Smooth muscle cell (in vitro differentiated cells): ENCODE measurements at regions not wholly inside any gene's neighbourhood (a gene's known extent, or its start where the extent isn't known, plus 50 kb on each side); places are given as distances from the start of the nearest gene placed in this dataset.

ENCODE experiments used
- DNase-seq: peaks from one replicate; lab custom pipeline; 2025; ENCODE audit not compliant: unreplicated experiment; lab: John Stamatoyannopoulos, UW
- H2AFZ ChIP-seq: fragments of 200-600 bp; sonication (generic); 2 replicates; pipeline ENCODE4 v1.6.0; 2016; ENCODE audit warnings: antibody characterized with exemption, low read depth, mild to moderate bottlenecking
- H3F3A ChIP-seq: fragments of 200-600 bp; sonication (generic); 2 replicates; pipeline ENCODE4 v1.6.0; 2017; ENCODE audit warnings: antibody characterized with exemption, low read depth
- H3K27ac ChIP-seq: fragments of 200-600 bp; sonication (generic); 2 replicates; pipeline ENCODE4 v1.5.1; 2016; ENCODE audit warnings: low read depth, mild to moderate bottlenecking
- H3K27me3 ChIP-seq: fragments of 200-600 bp; sonication (generic); 2 replicates; pipeline ENCODE4 v1.6.1; 2016; ENCODE audit warnings: low read depth, mild to moderate bottlenecking
- H3K36me3 ChIP-seq: fragments of 200-600 bp; sonication (generic); 2 replicates; pipeline ENCODE4 v1.5.1; 2016; ENCODE audit warnings: low read depth
- H3K4me1 ChIP-seq: fragments of 200-600 bp; sonication (generic); 2 replicates; pipeline ENCODE4 v1.5.1; 2016; ENCODE audit warnings: low read depth
- H3K4me2 ChIP-seq: fragments of 200-600 bp; sonication (generic); 2 replicates; pipeline ENCODE4 v1.6.0; 2016; ENCODE audit warnings: mild to moderate bottlenecking
- H3K4me3 ChIP-seq: fragments of 200-600 bp; sonication (generic); 2 replicates; pipeline ENCODE4 v1.5.1; 2016; ENCODE audit warnings: mild to moderate bottlenecking
- H3K79me2 ChIP-seq: fragments of 200-600 bp; sonication (generic); 2 replicates; pipeline ENCODE4 v1.6.0; 2016; ENCODE audit warnings: low read depth, mild to moderate bottlenecking
- H3K9ac ChIP-seq: fragments of 200-600 bp; sonication (generic); 2 replicates; pipeline ENCODE4 v1.6.0; 2016; ENCODE audit warnings: low read depth
- H3K9me3 ChIP-seq: fragments of 200-600 bp; sonication (generic); replicated peaks from 2 replicates; pipeline ENCODE4 v1.5.1; 2016; ENCODE audit warnings: low read depth
- H4K20me1 ChIP-seq: fragments of 200-600 bp; sonication (generic); 2 replicates; pipeline ENCODE4 v1.6.0; 2016; ENCODE audit warnings: low read depth
- CTCF ChIP-seq: fragments of 200-600 bp; sonication (generic); IDR thresholded peaks from 2 replicates; pipeline ENCODE4 v1.5.1; 2017; ENCODE audit warnings: borderline replicate concordance, mild to moderate bottlenecking, antibody characterized with exemption; ENCODE audit not compliant: insufficient read depth, poor library complexity, severe bottlenecking
- WGBS: methylation state at CpG from one replicate; pipeline ENCODE4 v1.1.7; 2016; ENCODE audit warnings: low lambda C conversion rate; 5-methylcytosine and 5-hydroxymethylcytosine counted together

GRCh38 chr7:32150589-32150988 lies 80.4 kb upstream of the PDE1C start:
- DNase-seq: no peak
- no peak overlapping the region for H3K4me3 ChIP-seq
- no peaks in the 10 kb centered on the region for H3K4me1 ChIP-seq
- no peaks in the 10 kb centered on the region for H3K9me3 ChIP-seq
- 70% methylated on average over 2 of the region's 2 CpGs for WGBS
- no peaks in the 10 kb centered on the region for H3K27me3 ChIP-seq
- H3F3A ChIP-seq: no peaks in the 10 kb centered on the region
- no peak overlapping the region for H3K9ac ChIP-seq
- no peak overlapping the region for H2AFZ ChIP-seq
- H3K36me3 ChIP-seq: no peaks in the 10 kb centered on the region
- TF ChIP-seq CTCF: no peak
- no peak overlapping the region for H3K4me2 ChIP-seq
- no peaks in the 10 kb centered on the region for H3K79me2 ChIP-seq
- no peak overlapping the region for H3K27ac ChIP-seq
- no peaks in the 10 kb centered on the region for H4K20me1 ChIP-seq

GRCh38 chr7:32150039-32150438 lies 79.8 kb upstream of the PDE1C start:
- H3F3A ChIP-seq: no peaks in the 10 kb centered on the region
- WGBS: 60% methylated on average over 3 of the region's 3 CpGs
- no peaks in the 10 kb centered on the region for H3K9me3 ChIP-seq
- no peak overlapping the region for H2AFZ ChIP-seq
- H3K4me1 ChIP-seq: no peaks in the 10 kb centered on the region
- no peaks in the 10 kb centered on the region for H3K27me3 ChIP-seq
- no peak overlapping the region for H3K4me2 ChIP-seq
- no peaks in the 10 kb centered on the region for H3K36me3 ChIP-seq
- H4K20me1 ChIP-seq: no peaks in the 10 kb centered on the region
- no peak overlapping the region for H3K27ac ChIP-seq
- no peak for DNase-seq
- no peak overlapping the region for H3K4me3 ChIP-seq
- TF ChIP-seq CTCF: no peak
- no peaks in the 10 kb centered on the region for H3K79me2 ChIP-seq
- H3K9ac ChIP-seq: no peak overlapping the region

- H3K9me3 ChIP-seq: no peaks in the 10 kb centered on the region
- H3K4me1 ChIP-seq: no peaks in the 10 kb centered on the region
- H3K27me3 ChIP-seq: no peaks in the 10 kb centered on the region
- no peaks in the 10 kb centered on the region for H3K79me2 ChIP-seq
- no peak overlapping the region for H3K9ac ChIP-seq
- no peak for DNase-seq
- H3K4me2 ChIP-seq: no peak overlapping the region
- no peak overlapping the region for H2AFZ ChIP-seq
- no peaks in the 10 kb centered on the region for H3K36me3 ChIP-seq
- H3K27ac ChIP-seq: no peak overlapping the region
- TF ChIP-seq CTCF: no peak
- no peak overlapping the region for H3K4me3 ChIP-seq
- no peaks in the 10 kb centered on the region for H4K20me1 ChIP-seq
- WGBS: 91% methylated on average over 1 of the region's 1 CpG
- H3F3A ChIP-seq: no peaks in the 10 kb centered on the region
These were observed 77.5 kb upstream of the PDE1C start for GRCh38 chr7:32147546-32148268.

- H3K9me3 ChIP-seq: no peaks in the 10 kb centered on the region
- no peak for TF ChIP-seq CTCF
- H3K4me3 ChIP-seq: no peak overlapping the region
- H3K4me1 ChIP-seq: no peaks in the 10 kb centered on the region
- H4K20me1 ChIP-seq: no peaks in the 10 kb centered on the region
- H3K27me3 ChIP-seq: no peaks in the 10 kb centered on the region
- DNase-seq: no peak
- H3F3A ChIP-seq: no peaks in the 10 kb centered on the region
- H3K27ac ChIP-seq: no peak overlapping the region
- no peak overlapping the region for H3K4me2 ChIP-seq
- no peak overlapping the region for H3K9ac ChIP-seq
- no peaks in the 10 kb centered on the region for H3K36me3 ChIP-seq
- no peaks in the 10 kb centered on the region for H3K79me2 ChIP-seq
- WGBS: 79% methylated on average over 2 of the region's 2 CpGs
- H2AFZ ChIP-seq: no peak overlapping the region
These were observed 75.7 kb upstream of the PDE1C start for GRCh38 chr7:32145911-32146310.
